Panc1 (cell line): ENCODE measurements at regions not wholly inside any gene's neighbourhood (a gene's known extent, or its start where the extent isn't known, plus 50 kb on each side); places are given as distances from the start of the nearest gene placed in this dataset.

Experiments used
- CTCF ChIP-seq: fragments of 450-650 bp; IDR thresholded peaks from 2 replicates; pipeline ENCODE4 v1.5.1; 2017; ENCODE audit warnings: mild to moderate bottlenecking
- POLR2AphosphoS5 ChIP-seq: IDR thresholded peaks from 2 replicates; pipeline ENCODE4 v1.6.1; 2012; ENCODE audit warnings: mild to moderate bottlenecking, low read depth, low read length, moderate library complexity

- TF ChIP-seq POLR2AphosphoS5 (no peak), CTCF (no peak)
Observed at GRCh38 chr20:40223810-40224209, 465.2 kb downstream of the MAFB start.
